ENCODE measurements at regions not wholly inside any gene's neighbourhood (a gene's known extent, or its start where the extent isn't known, plus 50 kb on each side); places are given as distances from the start of the nearest gene placed in this dataset.

DNA sequence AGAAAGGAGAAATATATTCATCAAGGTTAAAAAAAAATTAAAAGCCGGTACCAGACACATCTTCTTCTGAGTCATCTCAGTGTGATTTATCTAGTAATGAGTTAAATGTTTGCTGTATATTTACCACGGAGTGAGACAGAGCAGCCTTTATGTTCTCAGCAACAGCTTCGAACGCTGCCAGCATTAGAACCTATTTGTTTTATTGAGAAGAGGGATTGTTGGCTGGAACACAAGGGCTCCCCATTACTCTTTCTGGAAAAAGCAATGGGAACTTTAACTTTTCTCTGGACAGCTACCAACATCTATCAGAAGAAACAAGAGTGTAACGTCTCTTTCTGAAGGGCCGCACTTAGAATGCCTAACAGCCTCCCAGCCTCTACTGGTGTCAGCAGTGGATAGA, 105.3 kb upstream of the TAB2 start:
- TF ChIP-seq CTCF (IDR thresholded peaks at IDR 0.05; ENCODE audit: insufficient read depth, low read length, poor library complexity, severe bottlenecking): no peak
- TF ChIP-seq EZH2phosphoT487 (conservative IDR thresholded peaks at IDR 0.05; ENCODE audit: low read length): no peak

Data from SU-DHL-6 (cell line).